ENCODE measurements at regions not wholly inside any gene's neighbourhood (a gene's known extent, or its start where the extent isn't known, plus 50 kb on each side); places are given as distances from the start of the nearest gene placed in this dataset.

GRCh38 chr3:118369892-118370491, 664.7 kb downstream of the IGSF11 start:
- TF ChIP-seq, protein P1, sequence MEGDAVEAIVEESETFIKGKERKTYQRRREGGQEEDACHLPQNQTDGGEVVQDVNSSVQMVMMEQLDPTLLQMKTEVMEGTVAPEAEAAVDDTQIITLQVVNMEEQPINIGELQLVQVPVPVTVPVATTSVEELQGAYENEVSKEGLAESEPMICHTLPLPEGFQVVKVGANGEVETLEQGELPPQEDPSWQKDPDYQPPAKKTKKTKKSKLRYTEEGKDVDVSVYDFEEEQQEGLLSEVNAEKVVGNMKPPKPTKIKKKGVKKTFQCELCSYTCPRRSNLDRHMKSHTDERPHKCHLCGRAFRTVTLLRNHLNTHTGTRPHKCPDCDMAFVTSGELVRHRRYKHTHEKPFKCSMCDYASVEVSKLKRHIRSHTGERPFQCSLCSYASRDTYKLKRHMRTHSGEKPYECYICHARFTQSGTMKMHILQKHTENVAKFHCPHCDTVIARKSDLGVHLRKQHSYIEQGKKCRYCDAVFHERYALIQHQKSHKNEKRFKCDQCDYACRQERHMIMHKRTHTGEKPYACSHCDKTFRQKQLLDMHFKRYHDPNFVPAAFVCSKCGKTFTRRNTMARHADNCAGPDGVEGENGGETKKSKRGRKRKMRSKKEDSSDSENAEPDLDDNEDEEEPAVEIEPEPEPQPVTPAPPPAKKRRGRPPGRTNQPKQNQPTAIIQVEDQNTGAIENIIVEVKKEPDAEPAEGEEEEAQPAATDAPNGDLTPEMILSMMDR (IDR thresholded peaks at IDR 0.05; ENCODE audit: borderline replicate concordance, extremely low read depth, low read length, poor library complexity, severe bottlenecking) = no peak
- TF ChIP-seq EZH2 (IDR thresholded peaks at IDR 0.05; ENCODE audit: borderline replicate concordance, low read depth, low read length, severe bottlenecking) = no peak
